HG03521 (cell line): ENCODE measurements at regions not wholly inside any gene's neighbourhood (a gene's known extent, or its start where the extent isn't known, plus 50 kb on each side); places are given as distances from the start of the nearest gene placed in this dataset.

Source experiments
- ATAC-seq: cut with Tn5 transposase; IDR thresholded peaks from one replicate; pipeline ENCODE4 v1.9.1; 2021; ENCODE audit warnings: mild to moderate bottlenecking, moderate library complexity; ENCODE audit not compliant: unreplicated experiment

DNA sequence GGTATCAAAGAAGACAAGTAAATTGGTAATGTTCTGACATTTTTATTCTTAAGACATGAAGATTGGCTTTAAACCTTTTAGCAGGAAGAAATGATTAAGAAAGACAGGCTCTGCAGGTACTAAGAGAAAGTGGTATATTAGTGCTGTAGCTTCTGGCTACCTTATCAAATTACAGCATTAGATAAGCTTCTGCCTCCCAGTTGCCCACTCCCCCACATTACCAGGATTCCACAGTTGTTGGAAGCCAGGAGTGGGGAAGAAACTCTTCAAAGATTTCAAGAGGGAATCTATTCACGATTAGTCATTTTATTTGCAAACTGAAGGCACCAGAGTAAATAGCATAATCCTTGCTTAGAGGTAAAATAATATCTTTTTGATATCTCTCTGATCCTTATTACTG is 274.9 kb downstream of the LMO4 start:
- ATAC-seq = no peak

DNA sequence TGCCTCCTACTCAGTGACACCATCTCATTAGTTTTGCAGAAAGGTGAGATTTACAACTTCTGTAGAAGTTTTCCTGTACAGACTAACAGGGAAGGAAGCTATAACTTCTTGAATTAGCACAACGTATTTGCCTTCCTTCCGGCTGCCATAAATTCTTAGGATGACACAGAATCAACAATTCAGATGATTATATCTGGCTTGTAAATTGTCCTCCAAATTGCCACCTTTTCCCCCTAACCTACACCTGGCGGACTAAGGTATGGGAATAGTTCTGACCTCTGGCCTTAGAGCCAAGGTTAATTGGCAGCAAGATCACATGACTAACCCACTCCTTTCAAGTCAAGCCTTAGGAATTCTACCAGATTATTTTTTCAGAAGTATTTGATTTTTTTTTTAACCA is 284.3 kb downstream of the LMO4 start:
- ATAC-seq = no peak

DNA sequence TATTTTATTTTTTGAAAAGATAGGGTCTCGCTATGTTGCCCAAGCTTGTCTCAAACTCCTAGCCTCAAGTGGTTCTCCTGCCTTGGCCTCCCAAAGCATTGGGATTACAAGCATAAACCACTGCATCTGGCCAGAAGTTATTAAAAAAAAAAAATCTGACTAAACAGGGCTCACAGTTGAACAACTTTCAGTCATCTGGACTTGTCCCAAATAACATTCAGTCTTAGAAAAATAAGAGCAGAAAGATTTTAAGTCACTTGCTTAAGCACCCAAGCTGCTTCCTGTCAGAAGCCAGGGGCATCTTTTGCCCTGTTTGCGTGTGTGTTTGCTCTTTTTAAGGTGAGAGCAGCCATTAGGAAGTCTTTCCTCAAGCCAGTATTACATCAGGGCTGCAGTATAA is 286.8 kb downstream of the LMO4 start:
- no peak for ATAC-seq

DNA sequence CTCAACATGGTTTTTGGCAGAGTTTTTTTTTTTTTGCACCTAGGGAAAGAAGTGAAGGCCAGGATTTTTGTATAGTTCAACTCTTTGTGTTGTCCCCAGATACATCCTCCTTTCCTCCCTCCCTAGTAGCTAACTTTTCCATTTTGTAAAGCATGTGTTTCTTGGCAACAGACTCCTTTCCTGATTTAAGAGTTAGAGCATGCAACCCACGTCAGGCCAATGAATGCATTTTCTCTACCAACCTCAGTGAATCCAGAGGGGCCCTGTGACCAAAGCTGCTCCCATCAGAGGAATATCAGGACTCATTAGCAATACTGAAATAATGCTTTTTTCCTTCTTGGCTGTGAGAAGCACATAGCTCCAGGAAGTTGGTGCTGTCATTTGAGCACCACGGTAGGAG is 287.2 kb downstream of the LMO4 start:
- no peak for ATAC-seq

DNA sequence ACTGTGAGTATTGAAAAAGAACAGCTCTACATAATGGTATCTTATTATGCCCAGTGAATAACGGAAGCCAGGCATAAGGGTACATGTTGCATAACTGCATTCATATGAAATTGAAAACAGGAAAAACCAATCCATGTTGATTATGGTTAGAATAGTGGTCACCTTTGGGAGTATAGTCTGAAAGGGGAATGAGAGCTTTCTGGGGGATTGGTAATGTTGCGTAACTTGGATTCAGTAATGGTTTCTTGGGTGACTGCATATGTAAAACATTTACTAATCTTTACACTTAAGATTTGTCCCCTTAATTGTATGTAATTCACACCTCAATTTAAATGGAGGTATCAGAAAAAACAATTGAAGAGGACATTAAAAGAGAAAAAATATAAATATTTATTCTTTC is 292.1 kb downstream of the LMO4 start:
- no peak for ATAC-seq

DNA sequence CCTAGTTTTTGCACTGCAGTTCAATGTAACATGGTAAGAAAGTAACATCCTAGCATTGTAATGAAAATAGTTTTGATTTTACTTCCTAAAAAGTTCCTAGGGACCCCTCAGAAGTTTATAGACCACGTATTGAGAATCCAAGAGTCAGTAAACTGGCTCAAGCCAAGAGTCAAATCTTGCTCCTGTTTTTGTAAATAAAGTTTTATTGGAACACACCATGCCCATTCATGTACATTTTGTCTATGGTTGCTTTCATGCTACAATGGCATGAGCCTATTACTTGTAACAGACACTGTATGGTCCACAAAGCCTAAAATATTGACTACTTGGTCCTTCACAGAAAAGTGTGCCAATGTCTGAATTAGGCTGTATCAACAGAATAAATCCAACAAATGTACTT is 301.0 kb downstream of the LMO4 start:
- ATAC-seq = no peak

DNA sequence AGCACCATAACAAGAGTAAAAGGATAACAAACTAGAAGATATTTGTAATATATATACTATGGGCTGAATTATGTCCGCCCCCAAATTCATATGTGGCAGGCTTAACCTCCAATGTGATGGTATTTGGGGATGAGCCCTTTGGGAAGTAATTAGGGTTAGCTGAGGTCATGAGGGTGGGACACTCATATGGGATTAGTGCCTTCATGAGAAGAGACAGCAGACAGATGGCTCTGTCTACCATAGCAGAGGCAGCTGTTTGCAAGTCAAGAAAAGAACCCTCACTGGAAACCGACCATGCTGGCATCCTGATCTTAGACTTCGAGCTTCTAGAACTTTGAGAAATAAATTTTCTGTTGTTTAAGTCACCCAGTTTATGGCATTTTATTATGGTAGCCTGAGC is 303.6 kb downstream of the LMO4 start:
- no peak for ATAC-seq

DNA sequence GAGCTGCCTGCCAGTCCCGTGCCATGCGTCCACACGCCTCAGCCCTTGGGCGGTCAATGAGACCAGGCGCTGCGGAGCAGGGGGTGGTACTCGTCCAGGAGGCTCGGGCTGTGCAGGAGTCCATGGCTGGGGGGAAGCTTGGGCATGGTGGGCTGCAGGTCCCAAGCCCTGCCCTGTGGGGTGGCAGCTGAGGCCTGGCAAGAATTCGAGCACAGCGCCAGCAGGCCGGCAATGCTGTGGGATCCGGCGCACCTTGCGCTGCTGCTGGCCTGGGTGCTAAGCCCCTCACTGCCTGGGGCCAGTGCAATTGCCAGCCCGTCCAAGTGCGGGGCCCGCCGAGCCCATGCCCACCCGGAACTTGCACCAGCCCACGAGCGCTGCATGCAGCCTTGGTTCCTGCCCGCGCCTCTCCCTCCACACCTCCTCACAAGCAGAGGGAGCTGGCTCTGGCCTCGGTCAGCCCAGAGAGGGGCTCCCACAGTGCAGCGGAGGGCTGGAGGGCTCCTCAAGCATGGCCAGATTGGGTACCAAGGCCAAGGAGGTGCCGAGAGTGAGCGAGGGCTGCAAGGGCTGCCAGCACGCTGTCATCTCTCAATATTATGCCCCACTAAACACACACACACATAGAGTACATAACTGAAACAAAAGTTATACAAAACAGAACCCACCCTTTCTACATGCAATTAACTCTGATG is 307.7 kb downstream of the LMO4 start:
- no peak for ATAC-seq

DNA sequence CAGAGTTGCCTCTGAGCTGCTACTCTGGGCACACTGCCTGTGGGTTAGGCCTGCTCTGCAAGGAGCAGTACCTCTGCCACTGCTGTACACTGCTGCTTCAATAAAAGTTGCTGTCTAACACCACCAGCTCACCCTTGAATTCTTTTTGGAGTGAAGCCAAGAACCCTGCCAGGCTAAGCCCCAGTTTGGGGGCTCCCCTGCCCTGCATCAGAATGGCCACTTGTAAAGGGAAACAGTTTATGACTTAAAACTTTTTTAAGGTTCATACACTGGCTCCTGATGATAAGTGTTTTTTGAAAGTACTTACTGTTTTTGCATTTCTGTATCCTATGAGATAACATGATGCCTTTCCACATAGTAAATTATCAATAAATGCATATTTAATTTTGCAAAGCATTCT is 310.0 kb downstream of the LMO4 start:
- ATAC-seq = no peak

DNA sequence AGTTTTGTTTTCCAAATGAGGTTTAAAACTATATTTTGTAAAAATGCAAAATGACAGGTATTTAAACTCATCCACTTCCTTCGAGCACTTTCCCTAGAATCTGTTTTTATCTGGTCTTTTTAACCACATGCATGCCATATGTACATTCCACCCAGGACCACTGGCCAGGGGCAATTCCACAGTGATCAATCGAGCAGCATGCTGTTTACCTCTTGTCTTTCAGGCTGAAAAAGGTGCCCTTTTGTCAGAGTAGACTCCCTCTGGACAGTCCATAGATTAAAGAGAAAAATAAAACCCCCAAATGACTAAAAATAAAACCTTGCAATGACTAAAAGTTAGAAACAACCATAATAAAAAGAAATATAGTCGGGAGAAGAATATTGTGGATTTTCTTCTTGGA is 313.3 kb downstream of the LMO4 start:
- no peak for ATAC-seq

DNA sequence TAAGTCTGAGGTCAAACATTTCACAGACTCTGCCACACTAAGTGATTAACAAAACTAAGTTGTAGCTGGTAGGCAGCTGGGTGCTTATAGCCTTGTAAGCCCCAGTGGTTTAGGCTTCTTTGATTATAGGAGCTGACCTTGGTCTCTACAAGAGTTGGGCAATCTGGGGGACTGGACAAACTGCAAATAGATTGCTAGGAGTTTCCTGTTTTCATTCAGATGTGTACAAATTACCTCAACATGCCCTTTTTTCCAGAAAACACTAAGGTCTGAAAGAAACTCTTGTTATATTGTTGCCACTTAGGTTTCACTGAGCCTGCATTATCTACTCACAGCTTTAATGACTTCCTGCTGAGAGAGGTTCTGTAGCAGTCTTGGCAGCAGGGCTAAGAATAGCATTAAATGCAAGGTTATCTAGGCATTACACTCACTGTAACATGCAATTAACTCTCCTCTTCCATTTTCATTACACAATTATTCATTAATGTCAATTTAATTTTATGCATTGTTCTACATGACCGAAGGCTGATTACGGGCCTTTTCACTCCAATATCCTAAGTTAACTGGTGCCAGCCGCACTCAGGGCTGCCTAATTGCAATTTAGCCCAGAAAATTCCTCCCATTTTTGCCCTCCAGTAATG is 314.0 kb downstream of the LMO4 start:
- no peak for ATAC-seq

DNA sequence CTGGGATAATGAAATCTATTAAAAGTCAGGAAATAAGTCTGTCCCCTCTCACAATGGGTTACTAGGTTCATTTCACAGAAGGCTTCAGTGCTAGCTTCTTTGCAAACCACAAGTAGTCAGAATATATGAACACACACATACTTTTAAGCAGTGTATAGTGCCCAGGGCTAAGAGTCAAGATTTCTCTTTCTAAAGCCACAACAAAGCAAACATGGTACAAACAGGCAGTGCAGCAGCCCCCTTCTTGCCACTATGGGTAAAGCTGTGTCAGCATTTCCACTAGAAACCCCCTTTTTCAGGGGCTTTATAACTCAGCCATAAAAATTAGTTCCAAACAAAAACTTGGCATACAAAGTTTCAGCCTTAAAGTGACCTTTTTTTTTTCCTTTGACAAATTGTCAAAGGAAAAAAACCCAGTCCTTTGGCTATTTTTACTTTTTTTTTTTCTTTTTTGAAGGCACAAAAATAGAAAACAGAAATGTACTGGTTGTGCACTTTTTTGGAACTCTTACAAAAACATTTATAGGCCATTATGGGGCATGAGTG is 315.4 kb downstream of the LMO4 start:
- no peak for ATAC-seq

DNA sequence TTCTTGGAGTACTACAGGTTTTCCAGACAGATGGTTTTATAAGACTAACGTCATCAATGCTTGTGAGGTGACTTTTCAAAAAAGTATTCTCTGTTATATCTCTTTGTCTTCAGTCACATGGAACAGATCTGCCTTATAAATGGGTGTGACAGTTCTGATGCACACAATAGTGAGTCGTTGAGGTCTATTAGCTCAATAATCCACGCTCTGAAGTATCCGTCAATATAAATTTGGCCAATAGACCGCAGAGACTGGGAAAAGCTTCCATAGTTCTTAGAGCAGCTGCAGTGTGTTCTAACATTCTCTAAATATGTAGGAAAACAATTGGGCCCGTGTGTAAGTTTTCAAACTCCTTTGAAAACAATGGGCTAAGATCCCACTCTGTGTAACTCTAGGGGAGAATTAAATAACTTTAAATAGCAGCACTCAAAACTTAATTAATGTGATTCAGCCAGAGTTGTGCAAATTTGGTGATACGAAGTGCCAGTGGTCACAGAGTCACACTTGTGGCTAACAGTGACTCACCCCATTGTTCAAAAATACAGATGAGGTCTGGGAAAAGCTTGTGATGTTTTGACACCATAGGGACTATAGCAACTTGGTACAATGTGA is 316.0 kb downstream of the LMO4 start:
- ATAC-seq = no peak

DNA sequence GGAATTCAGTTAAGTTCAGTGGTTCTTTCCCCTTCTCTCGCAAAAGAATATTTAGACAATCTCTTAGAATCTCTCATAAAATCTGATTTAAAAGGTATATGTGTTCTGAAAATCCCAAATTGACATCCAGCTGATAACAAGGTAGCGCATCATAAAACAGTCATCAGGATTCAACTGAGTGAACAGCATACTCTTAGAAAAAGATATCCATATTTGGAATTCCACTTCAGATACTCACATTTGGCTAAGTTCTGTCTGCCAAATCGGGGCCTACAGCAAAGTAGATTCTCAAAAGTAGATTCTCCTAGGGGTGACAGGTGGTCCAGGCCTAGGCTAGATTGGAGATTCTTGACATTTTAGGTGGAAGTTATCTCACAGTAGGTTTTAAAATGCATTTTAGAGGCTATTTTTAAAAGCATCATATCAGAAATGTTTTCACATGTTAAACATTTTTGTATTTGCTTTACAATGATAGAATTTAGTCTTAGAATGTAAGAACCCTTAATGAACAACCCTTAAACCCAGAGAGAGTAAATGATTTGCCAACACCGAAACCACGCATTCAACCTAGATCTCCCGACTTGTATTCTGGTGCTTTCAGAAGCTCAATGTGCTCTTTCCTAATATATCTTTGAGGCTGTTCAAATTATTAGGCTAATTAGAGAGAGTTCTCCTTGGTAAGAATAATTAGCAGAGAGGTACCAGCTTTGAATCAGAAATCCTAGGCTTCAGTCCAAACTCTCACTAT is 318.9 kb downstream of the LMO4 start:
- ATAC-seq = no peak

DNA sequence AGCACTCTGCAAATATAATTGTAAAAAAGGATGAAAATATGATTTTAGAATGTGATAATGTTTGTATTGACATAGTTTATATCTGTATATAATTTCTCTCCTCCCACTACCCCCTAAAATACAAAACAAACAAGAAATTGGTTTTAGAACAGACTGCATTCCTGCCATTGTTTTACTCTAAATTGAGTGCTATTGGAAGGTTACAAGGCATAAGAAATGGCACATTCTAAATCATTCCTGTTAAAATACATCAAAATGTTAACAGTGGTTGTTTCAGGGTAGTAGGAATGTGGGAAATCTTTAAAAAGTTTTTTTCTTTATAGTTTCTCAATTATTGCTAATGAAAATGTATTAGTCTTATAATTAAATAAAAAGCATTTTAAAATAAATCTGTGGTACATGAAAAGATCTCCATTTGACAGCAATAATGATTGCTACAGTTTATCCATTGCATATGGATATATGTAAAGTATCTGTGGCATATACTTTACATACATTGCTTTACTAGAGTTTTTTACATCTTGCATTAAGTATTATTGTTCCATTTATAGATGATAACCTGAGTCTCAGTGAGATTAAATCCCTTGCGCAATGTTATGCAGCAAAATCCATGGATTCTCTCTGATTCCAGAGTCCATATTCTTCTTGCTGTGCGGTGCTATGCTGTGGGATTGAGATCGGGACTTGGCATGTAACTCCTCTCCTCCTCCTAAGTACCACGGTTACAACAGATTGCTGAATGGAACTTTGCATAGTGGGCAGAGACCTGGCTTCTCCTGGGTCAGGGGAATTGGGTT is 319.8 kb downstream of the LMO4 start:
- no peak for ATAC-seq

DNA sequence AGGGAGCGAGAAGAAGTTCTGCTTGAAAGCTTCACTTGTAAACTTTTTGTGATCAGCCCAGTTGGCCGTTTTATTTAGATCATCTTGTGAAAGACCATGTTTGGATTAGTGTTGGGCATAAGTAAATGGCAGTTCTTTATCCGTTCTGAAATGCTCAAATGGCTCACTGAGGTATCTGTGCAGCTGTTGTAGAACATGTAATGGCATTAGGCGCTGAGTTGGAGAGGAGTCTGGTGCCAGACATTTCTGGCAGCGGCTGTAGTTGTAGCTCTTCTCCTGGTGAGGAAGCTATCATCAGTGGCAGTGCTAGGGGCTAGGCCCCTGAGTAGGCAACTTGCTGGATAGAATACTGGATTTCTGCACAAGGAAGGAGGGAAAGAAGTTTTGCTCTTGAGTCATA is 321.6 kb downstream of the LMO4 start:
- ATAC-seq = no peak

DNA sequence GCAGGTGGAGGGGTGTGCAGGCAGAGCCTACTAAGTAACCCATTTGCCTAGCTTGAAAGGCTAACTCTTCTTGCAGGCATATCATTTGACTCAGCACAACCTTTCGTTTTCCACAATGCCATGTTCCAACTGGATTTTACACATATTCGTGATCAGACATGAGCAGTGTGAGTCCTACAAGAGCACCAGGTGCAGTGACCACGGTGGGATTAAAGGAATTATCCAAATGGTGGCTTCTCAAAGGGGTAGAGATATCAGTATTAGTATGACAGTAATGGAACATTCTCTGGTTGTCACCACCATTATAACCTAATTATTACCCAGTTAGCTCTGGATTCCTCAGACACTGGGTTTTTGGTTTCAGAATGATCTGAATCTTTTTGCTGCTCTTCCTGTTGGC is 323.5 kb downstream of the LMO4 start:
- no peak for ATAC-seq

DNA sequence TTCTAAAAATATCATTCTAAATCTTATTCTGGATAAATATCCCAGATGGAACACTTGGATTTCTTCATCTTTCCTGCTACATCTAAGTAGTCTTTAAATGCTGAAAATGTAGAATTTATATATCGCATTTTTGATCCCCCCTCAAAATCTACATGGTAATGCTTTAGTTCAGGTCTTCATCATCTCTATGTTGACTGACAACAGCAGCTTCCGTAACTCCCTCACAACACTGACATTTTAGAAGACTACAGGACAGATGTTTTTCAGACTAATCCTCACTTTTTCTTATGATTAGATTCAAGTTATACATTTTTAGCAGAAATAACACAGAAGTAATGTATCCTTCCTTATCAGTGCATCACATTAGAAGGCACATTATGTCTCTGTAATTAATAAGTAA is 336.5 kb downstream of the LMO4 start:
- ATAC-seq = no peak

DNA sequence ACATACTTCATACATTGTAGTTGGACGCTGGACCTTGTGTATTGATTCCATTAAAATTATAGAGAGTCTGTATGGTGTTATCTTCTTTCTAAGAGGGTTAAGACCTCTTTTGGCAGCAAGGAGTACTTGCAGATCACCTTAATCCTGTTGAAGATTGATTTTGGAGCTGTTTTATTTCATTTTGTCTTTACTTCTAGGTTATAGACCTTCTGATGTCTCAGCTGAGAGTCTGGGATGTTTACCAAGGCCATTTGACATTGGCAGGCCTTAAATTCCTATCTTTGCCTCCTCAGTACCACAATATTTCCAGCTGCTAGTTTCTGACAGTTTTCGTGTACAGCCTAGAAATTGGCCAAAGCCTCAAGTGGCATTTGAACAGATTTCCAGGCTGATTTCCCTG is 338.0 kb downstream of the LMO4 start:
- ATAC-seq = no peak

DNA sequence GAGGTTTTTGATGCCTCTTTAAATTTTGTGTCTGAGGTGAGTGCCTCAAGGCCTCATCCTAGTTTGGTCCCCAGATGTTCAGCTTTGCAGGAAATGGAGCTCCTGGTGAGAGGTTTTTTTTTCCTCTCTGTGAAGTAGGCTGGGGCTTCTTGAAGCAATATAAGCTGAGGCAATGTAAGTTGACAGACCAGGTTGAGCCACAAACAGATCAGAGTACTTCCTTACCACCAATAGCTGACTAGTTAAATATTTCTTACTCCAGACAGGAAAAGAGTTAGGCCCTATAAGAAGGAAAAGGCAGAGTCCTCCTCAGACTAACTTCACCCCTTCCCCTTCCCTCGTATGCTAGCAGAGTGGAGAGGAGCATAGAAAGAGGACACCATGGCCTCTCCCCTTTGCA is 341.0 kb downstream of the LMO4 start:
- no peak for ATAC-seq

DNA sequence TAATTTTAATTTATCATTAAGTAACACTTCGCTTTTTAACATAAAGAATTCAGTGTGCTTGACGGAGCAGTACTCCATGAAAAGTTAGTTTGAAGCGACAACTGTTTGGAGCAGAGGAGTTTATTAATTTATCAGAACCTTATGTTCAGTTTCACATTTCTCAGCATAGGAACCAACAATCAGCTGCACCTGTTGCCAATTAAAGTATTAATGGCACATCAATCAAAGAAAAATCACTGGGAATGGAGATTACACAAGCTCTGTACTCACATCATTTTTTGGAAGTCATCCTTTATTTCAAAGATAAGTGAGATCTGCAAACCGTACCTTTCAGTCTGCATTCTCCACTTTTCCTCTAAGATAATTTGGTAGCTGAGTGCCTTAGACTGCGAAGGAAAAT is 344.6 kb downstream of the LMO4 start:
- no peak for ATAC-seq
